Activated T-cell treated with anti-CD3 and anti-CD28 coated beads for 1 hour (primary cell): ENCODE measurements at regions not wholly inside any gene's neighbourhood (a gene's known extent, or its start where the extent isn't known, plus 50 kb on each side); places are given as distances from the start of the nearest gene placed in this dataset.
"Not testable (repeated sequence)": the region's sequence is repeated elsewhere in the genome, so short reads cannot be mapped to it uniquely, and the experiment has no call there.

ENCODE experiments used
- DNase-seq: peaks from one replicate; pipeline ENCODE4 v3.0.0-alpha.2; 2020; ENCODE audit warnings: low read depth

- not testable (repeated sequence) for DNase-seq
Observed at GRCh38 chr9:39566782-39567181, 211.3 kb downstream of the SPATA31A1 start.

- not testable (repeated sequence) for DNase-seq
Observed at GRCh38 chr9:39567396-39567795, 211.9 kb downstream of the SPATA31A1 start.

GRCh38 chr9:39568900-39569299 is 213.4 kb downstream of the SPATA31A1 start:
- DNase-seq, result not testable (repeated sequence)

- not testable (repeated sequence) for DNase-seq
Observed at GRCh38 chr9:39573024-39574022, 217.9 kb downstream of the SPATA31A1 start.

- DNase-seq, result not testable (repeated sequence)
Observed at GRCh38 chr9:39579000-39579399, 223.5 kb downstream of the SPATA31A1 start.

GRCh38 chr9:39581296-39581695 is 225.8 kb downstream of the SPATA31A1 start:
- not testable (repeated sequence) for DNase-seq

- not testable (repeated sequence) for DNase-seq
Observed at GRCh38 chr9:39582677-39583412, 227.4 kb downstream of the SPATA31A1 start.

- not testable (repeated sequence) for DNase-seq
Observed at GRCh38 chr9:39583413-39583747, 227.9 kb downstream of the SPATA31A1 start.

GRCh38 chr9:39585233-39585632 is 229.8 kb downstream of the SPATA31A1 start:
- DNase-seq, result not testable (repeated sequence)

GRCh38 chr9:39587844-39588499 is 232.5 kb downstream of the SPATA31A1 start:
- DNase-seq, result no peak

- no peak for DNase-seq
Observed at GRCh38 chr9:39588500-39589137, 233.2 kb downstream of the SPATA31A1 start.

- not testable (repeated sequence) for DNase-seq
Observed at GRCh38 chr9:39604089-39604488, 248.6 kb downstream of the SPATA31A1 start.

- not testable (repeated sequence) for DNase-seq
Observed at GRCh38 chr9:39611449-39612231, 256.2 kb downstream of the SPATA31A1 start.

GRCh38 chr9:39616480-39616879 is 261.0 kb downstream of the SPATA31A1 start:
- DNase-seq, result not testable (repeated sequence)

GRCh38 chr9:39624048-39624447 is 268.6 kb downstream of the SPATA31A1 start:
- DNase-seq, result not testable (repeated sequence)

GRCh38 chr9:39632071-39632470 is 276.6 kb downstream of the SPATA31A1 start:
- DNase-seq, result not testable (repeated sequence)

- DNase-seq, result not testable (repeated sequence)
Observed at GRCh38 chr9:39649029-39649428, 293.6 kb downstream of the SPATA31A1 start.

GRCh38 chr9:39656960-39657603 is 301.6 kb downstream of the SPATA31A1 start:
- DNase-seq, result not testable (repeated sequence)

GRCh38 chr9:39663020-39663419 is 307.6 kb downstream of the SPATA31A1 start:
- not testable (repeated sequence) for DNase-seq

GRCh38 chr9:39663713-39664112 is 308.2 kb downstream of the SPATA31A1 start:
- DNase-seq, result not testable (repeated sequence)
